ENCODE measurements at regions not wholly inside any gene's neighbourhood (a gene's known extent, or its start where the extent isn't known, plus 50 kb on each side); places are given as distances from the start of the nearest gene placed in this dataset.

GRCh38 chr13:58051396-58051795 lies 419.9 kb downstream of the PCDH17 start:
- Histone ChIP-seq H3K36me3 (ENCODE audit: control insufficient read depth, insufficient read depth, low read length) (no peaks in the 10 kb centered on the region), H3K27ac (ENCODE audit: insufficient read depth, low read length, poor library complexity, severe bottlenecking) (no peak overlapping the region), H3K4me1 (ENCODE audit: control insufficient read depth, insufficient read depth, low read length, poor library complexity, severe bottlenecking) (no peaks in the 10 kb centered on the region), H3K4me3 (ENCODE audit: low read depth, low read length) (no peak overlapping the region), H3K9me3 (ENCODE audit: control insufficient read depth in 2 of 2, low read length in 2 of 2) (peaks cover 0 to 11% of the 10 kb centered on the region in 2 experiments), H3K27me3 (ENCODE audit: control insufficient read depth, insufficient read depth, low read length) (no peaks in the 10 kb centered on the region)
- H3K4me1 Mint-ChIP-seq = no peaks in the 10 kb centered on the region
- no peak overlapping the region for H3K27ac Mint-ChIP-seq
- peaks cover 0 to 18% (median 4%) of the 10 kb centered on the region in 7 donors for H3K9me3 Mint-ChIP-seq
- no peaks in the 10 kb centered on the region for H3K36me3 Mint-ChIP-seq
- no peak for DNase-seq
- no peaks in the 10 kb centered on the region for H3K27me3 Mint-ChIP-seq
- no peak for ATAC-seq (ENCODE audit: low read depth in 2 of 2)
- no peak overlapping the region for H3K4me3 Mint-ChIP-seq

- Mint-ChIP-seq H3K4me3 (no peak overlapping the region), H3K36me3 (no peaks in the 10 kb centered on the region), H3K4me1 (no peaks in the 10 kb centered on the region), H3K9me3 (peaks cover 0 to 18% (median 4%) of the 10 kb centered on the region in 7 donors), H3K27me3 (no peaks in the 10 kb centered on the region), H3K27ac (no peak overlapping the region)
- no peaks in the 10 kb centered on the region for H3K4me1 ChIP-seq (ENCODE audit: control insufficient read depth, insufficient read depth, low read length, poor library complexity, severe bottlenecking)
- H3K9me3 ChIP-seq (ENCODE audit: control insufficient read depth in 2 of 2, low read length in 2 of 2) = peaks cover 0 to 11% of the 10 kb centered on the region in 2 experiments
- ATAC-seq (ENCODE audit: low read depth in 2 of 2) = no peak
- H3K4me3 ChIP-seq (ENCODE audit: low read depth, low read length) = no peak overlapping the region
- no peak overlapping the region for H3K27ac ChIP-seq (ENCODE audit: insufficient read depth, low read length, poor library complexity, severe bottlenecking)
- DNase-seq = no peak
- no peaks in the 10 kb centered on the region for H3K36me3 ChIP-seq (ENCODE audit: control insufficient read depth, insufficient read depth, low read length)
- H3K27me3 ChIP-seq (ENCODE audit: control insufficient read depth, insufficient read depth, low read length) = no peaks in the 10 kb centered on the region
Observed at GRCh38 chr13:58051807-58052375, 420.3 kb downstream of the PCDH17 start.

GRCh38 chr13:58056426-58056825 lies 424.9 kb downstream of the PCDH17 start:
- Mint-ChIP-seq H3K27me3 (no peaks in the 10 kb centered on the region), H3K27ac (no peak overlapping the region), H3K9me3 (peaks cover 0 to 14% (median 4%) of the 10 kb centered on the region in 7 donors), H3K4me1 (no peaks in the 10 kb centered on the region), H3K36me3 (no peaks in the 10 kb centered on the region), H3K4me3 (no peak overlapping the region)
- DNase-seq (no peak), ATAC-seq (ENCODE audit: low read depth in 2 of 2) (no peak)
- Histone ChIP-seq H3K9me3 (ENCODE audit: control insufficient read depth in 2 of 2, low read length in 2 of 2) (peaks cover 0 to 9% of the 10 kb centered on the region in 2 experiments), H3K36me3 (ENCODE audit: control insufficient read depth, insufficient read depth, low read length) (no peaks in the 10 kb centered on the region), H3K4me1 (ENCODE audit: control insufficient read depth, insufficient read depth, low read length, poor library complexity, severe bottlenecking) (no peaks in the 10 kb centered on the region), H3K4me3 (ENCODE audit: low read depth, low read length) (no peak overlapping the region), H3K27ac (ENCODE audit: insufficient read depth, low read length, poor library complexity, severe bottlenecking) (no peak overlapping the region), H3K27me3 (ENCODE audit: control insufficient read depth, insufficient read depth, low read length) (no peaks in the 10 kb centered on the region)

GRCh38 chr13:58059624-58060023 lies 428.1 kb downstream of the PCDH17 start:
- Histone ChIP-seq H3K36me3 (ENCODE audit: control insufficient read depth, insufficient read depth, low read length) (no peaks in the 10 kb centered on the region), H3K9me3 (ENCODE audit: control insufficient read depth in 2 of 2, low read length in 2 of 2) (peaks cover 0 to 4% of the 10 kb centered on the region in 2 experiments), H3K4me3 (ENCODE audit: low read depth, low read length) (no peak overlapping the region), H3K27ac (ENCODE audit: insufficient read depth, low read length, poor library complexity, severe bottlenecking) (no peak overlapping the region), H3K4me1 (ENCODE audit: control insufficient read depth, insufficient read depth, low read length, poor library complexity, severe bottlenecking) (no peaks in the 10 kb centered on the region), H3K27me3 (ENCODE audit: control insufficient read depth, insufficient read depth, low read length) (no peaks in the 10 kb centered on the region)
- H3K4me3 Mint-ChIP-seq = no peak overlapping the region
- H3K27me3 Mint-ChIP-seq = no peaks in the 10 kb centered on the region
- no peak for ATAC-seq (ENCODE audit: low read depth in 2 of 2)
- H3K36me3 Mint-ChIP-seq = no peaks in the 10 kb centered on the region
- H3K4me1 Mint-ChIP-seq = no peaks in the 10 kb centered on the region
- H3K9me3 Mint-ChIP-seq = peaks cover 0 to 5% (median 2%) of the 10 kb centered on the region in 7 donors
- no peak overlapping the region for H3K27ac Mint-ChIP-seq
- no peak for DNase-seq

- Histone ChIP-seq H3K27ac (ENCODE audit: insufficient read depth, low read length, poor library complexity, severe bottlenecking) (no peak overlapping the region), H3K4me1 (ENCODE audit: control insufficient read depth, insufficient read depth, low read length, poor library complexity, severe bottlenecking) (no peaks in the 10 kb centered on the region), H3K36me3 (ENCODE audit: control insufficient read depth, insufficient read depth, low read length) (no peaks in the 10 kb centered on the region), H3K27me3 (ENCODE audit: control insufficient read depth, insufficient read depth, low read length) (no peaks in the 10 kb centered on the region), H3K4me3 (ENCODE audit: low read depth, low read length) (no peak overlapping the region), H3K9me3 (ENCODE audit: control insufficient read depth in 2 of 2, low read length in 2 of 2) (peaks cover 0 to 1% of the 10 kb centered on the region in 2 experiments)
- no peak for ATAC-seq (ENCODE audit: low read depth in 2 of 2)
- Mint-ChIP-seq H3K27me3 (no peaks in the 10 kb centered on the region), H3K4me3 (no peak overlapping the region), H3K4me1 (no peaks in the 10 kb centered on the region), H3K36me3 (no peaks in the 10 kb centered on the region), H3K27ac (no peak overlapping the region), H3K9me3 (peaks cover 3 to 18% (median 6%) of the 10 kb centered on the region in 7 donors)
- DNase-seq = no peak
Observed at GRCh38 chr13:58080806-58081205, 449.3 kb downstream of the PCDH17 start.

- H3K9me3 Mint-ChIP-seq = peaks cover 3 to 13% (median 4%) of the 10 kb centered on the region in 7 donors
- H3K4me1 Mint-ChIP-seq = no peaks in the 10 kb centered on the region
- no peaks in the 10 kb centered on the region for H3K4me1 ChIP-seq (ENCODE audit: control insufficient read depth, insufficient read depth, low read length, poor library complexity, severe bottlenecking)
Observed at GRCh38 chr13:58081301-58081820, 449.8 kb downstream of the PCDH17 start.

GRCh38 chr13:58083064-58083463 lies 451.5 kb downstream of the PCDH17 start:
- Mint-ChIP-seq H3K9me3 (peaks cover 3 to 17% (median 7%) of the 10 kb centered on the region in 7 donors), H3K27me3 (no peaks in the 10 kb centered on the region), H3K27ac (no peak overlapping the region), H3K4me1 (no peaks in the 10 kb centered on the region), H3K36me3 (no peaks in the 10 kb centered on the region), H3K4me3 (no peak overlapping the region)
- no peak for ATAC-seq (ENCODE audit: low read depth in 2 of 2)
- Histone ChIP-seq H3K4me3 (ENCODE audit: low read depth, low read length) (no peak overlapping the region), H3K27me3 (ENCODE audit: control insufficient read depth, insufficient read depth, low read length) (no peaks in the 10 kb centered on the region), H3K9me3 (ENCODE audit: control insufficient read depth in 2 of 2, low read length in 2 of 2) (peaks cover 0 to 2% of the 10 kb centered on the region in 2 experiments), H3K4me1 (ENCODE audit: control insufficient read depth, insufficient read depth, low read length, poor library complexity, severe bottlenecking) (no peaks in the 10 kb centered on the region), H3K36me3 (ENCODE audit: control insufficient read depth, insufficient read depth, low read length) (no peaks in the 10 kb centered on the region), H3K27ac (ENCODE audit: insufficient read depth, low read length, poor library complexity, severe bottlenecking) (no peak overlapping the region)
- no peak for DNase-seq

More at GRCh38 chr13:58081301-58081820, 449.8 kb downstream of the PCDH17 start:
- Histone ChIP-seq H3K27ac (ENCODE audit: insufficient read depth, low read length, poor library complexity, severe bottlenecking) (no peak overlapping the region), H3K27me3 (ENCODE audit: control insufficient read depth, insufficient read depth, low read length) (no peaks in the 10 kb centered on the region), H3K4me3 (ENCODE audit: low read depth, low read length) (no peak overlapping the region), H3K36me3 (ENCODE audit: control insufficient read depth, insufficient read depth, low read length) (no peaks in the 10 kb centered on the region), H3K9me3 (ENCODE audit: control insufficient read depth in 2 of 2, low read length in 2 of 2) (peaks cover 0 to 2% of the 10 kb centered on the region in 2 experiments)
- DNase-seq = no peak
- no peaks in the 10 kb centered on the region for H3K36me3 Mint-ChIP-seq
- no peak for ATAC-seq (ENCODE audit: low read depth in 2 of 2)
- no peak overlapping the region for H3K4me3 Mint-ChIP-seq
- no peak overlapping the region for H3K27ac Mint-ChIP-seq
- no peaks in the 10 kb centered on the region for H3K27me3 Mint-ChIP-seq

- Histone ChIP-seq H3K27me3 (ENCODE audit: control insufficient read depth, insufficient read depth, low read length) (no peaks in the 10 kb centered on the region), H3K9me3 (ENCODE audit: control insufficient read depth in 2 of 2, low read length in 2 of 2) (peaks cover 0 to 2% of the 10 kb centered on the region in 2 experiments), H3K4me1 (ENCODE audit: control insufficient read depth, insufficient read depth, low read length, poor library complexity, severe bottlenecking) (no peaks in the 10 kb centered on the region), H3K4me3 (ENCODE audit: low read depth, low read length) (no peak overlapping the region), H3K27ac (ENCODE audit: insufficient read depth, low read length, poor library complexity, severe bottlenecking) (no peak overlapping the region), H3K36me3 (ENCODE audit: control insufficient read depth, insufficient read depth, low read length) (no peaks in the 10 kb centered on the region)
- ATAC-seq (ENCODE audit: low read depth in 2 of 2) (no peak), DNase-seq (no peak)
- Mint-ChIP-seq H3K9me3 (peaks cover 0 to 9% (median 4%) of the 10 kb centered on the region in 7 donors), H3K4me3 (no peak overlapping the region), H3K36me3 (no peaks in the 10 kb centered on the region), H3K27ac (no peak overlapping the region), H3K4me1 (no peaks in the 10 kb centered on the region), H3K27me3 (no peaks in the 10 kb centered on the region)
Observed at GRCh38 chr13:58085274-58085673, 453.7 kb downstream of the PCDH17 start.
